ENCODE measurements at regions not wholly inside any gene's neighbourhood (a gene's known extent, or its start where the extent isn't known, plus 50 kb on each side); places are given as distances from the start of the nearest gene placed in this dataset.

- TF ChIP-seq POLR2A (IDR thresholded peaks at IDR 0.05): no peak
- no peak for TF ChIP-seq POLR2AphosphoS5 (IDR thresholded peaks at IDR 0.05)
- TF ChIP-seq CTCF (IDR thresholded peaks at IDR 0.05): no peak
- no peak for TF ChIP-seq EP300 (IDR thresholded peaks at IDR 0.05)
Observed at GRCh38 chr4:19497705-19498104, 754.0 kb upstream of the SLIT2 start.
